GM21423 (cell line): ENCODE measurements at regions not wholly inside any gene's neighbourhood (a gene's known extent, or its start where the extent isn't known, plus 50 kb on each side); places are given as distances from the start of the nearest gene placed in this dataset.
"Not testable (repeated sequence)": the region's sequence is repeated elsewhere in the genome, so short reads cannot be mapped to it uniquely, and the experiment has no call there.

Experiments used
- ATAC-seq: cut with Tn5 transposase; IDR thresholded peaks from one replicate; pipeline ENCODE4 v1.9.1; 2021; ENCODE audit warnings: mild to moderate bottlenecking, moderate library complexity; ENCODE audit not compliant: unreplicated experiment

- no peak for ATAC-seq
These were observed 630.0 kb upstream of the MIR17HG start for GRCh38 chr13:90717451-90717936.

- no peak for ATAC-seq
These were observed 628.0 kb upstream of the MIR17HG start for GRCh38 chr13:90719461-90719860.

- ATAC-seq: no peak
These were observed 625.5 kb upstream of the MIR17HG start for GRCh38 chr13:90721937-90722336.

- ATAC-seq: no peak
These were observed 624.1 kb upstream of the MIR17HG start for GRCh38 chr13:90723381-90723780.

- ATAC-seq: no peak
These were observed 621.1 kb upstream of the MIR17HG start for GRCh38 chr13:90726375-90726774.

GRCh38 chr13:90732049-90732448, 615.4 kb upstream of the MIR17HG start:
- no peak for ATAC-seq

- ATAC-seq: not testable (repeated sequence)
These were observed 613.0 kb upstream of the MIR17HG start for GRCh38 chr13:90734497-90734896.

GRCh38 chr13:90738881-90739280, 608.6 kb upstream of the MIR17HG start:
- ATAC-seq: no peak

GRCh38 chr13:90740099-90740498, 607.4 kb upstream of the MIR17HG start:
- ATAC-seq: no peak

GRCh38 chr13:90742381-90742780, 605.1 kb upstream of the MIR17HG start:
- ATAC-seq: no peak

GRCh38 chr13:90746230-90746629, 601.3 kb upstream of the MIR17HG start:
- ATAC-seq: no peak

- no peak for ATAC-seq
These were observed 597.5 kb upstream of the MIR17HG start for GRCh38 chr13:90750021-90750420.

GRCh38 chr13:90751026-90751425, 596.5 kb upstream of the MIR17HG start:
- ATAC-seq: no peak

- ATAC-seq: no peak
These were observed 595.4 kb upstream of the MIR17HG start for GRCh38 chr13:90752070-90752469.

- ATAC-seq: no peak
These were observed 590.3 kb upstream of the MIR17HG start for GRCh38 chr13:90757127-90757680.

GRCh38 chr13:90760639-90761038, 586.8 kb upstream of the MIR17HG start:
- no peak for ATAC-seq

GRCh38 chr13:90763476-90764150, 583.9 kb upstream of the MIR17HG start:
- no peak for ATAC-seq

GRCh38 chr13:90766386-90766902, 581.0 kb upstream of the MIR17HG start:
- ATAC-seq: no peak

- no peak for ATAC-seq
These were observed 579.4 kb upstream of the MIR17HG start for GRCh38 chr13:90768116-90768515.

- ATAC-seq: no peak
These were observed 578.1 kb upstream of the MIR17HG start for GRCh38 chr13:90769387-90769786.

- no peak for ATAC-seq
These were observed 577.2 kb upstream of the MIR17HG start for GRCh38 chr13:90770334-90770733.

- no peak for ATAC-seq
These were observed 573.8 kb upstream of the MIR17HG start for GRCh38 chr13:90773681-90774080.
